ENCODE measurements at regions not wholly inside any gene's neighbourhood (a gene's known extent, or its start where the extent isn't known, plus 50 kb on each side); places are given as distances from the start of the nearest gene placed in this dataset.

DNA sequence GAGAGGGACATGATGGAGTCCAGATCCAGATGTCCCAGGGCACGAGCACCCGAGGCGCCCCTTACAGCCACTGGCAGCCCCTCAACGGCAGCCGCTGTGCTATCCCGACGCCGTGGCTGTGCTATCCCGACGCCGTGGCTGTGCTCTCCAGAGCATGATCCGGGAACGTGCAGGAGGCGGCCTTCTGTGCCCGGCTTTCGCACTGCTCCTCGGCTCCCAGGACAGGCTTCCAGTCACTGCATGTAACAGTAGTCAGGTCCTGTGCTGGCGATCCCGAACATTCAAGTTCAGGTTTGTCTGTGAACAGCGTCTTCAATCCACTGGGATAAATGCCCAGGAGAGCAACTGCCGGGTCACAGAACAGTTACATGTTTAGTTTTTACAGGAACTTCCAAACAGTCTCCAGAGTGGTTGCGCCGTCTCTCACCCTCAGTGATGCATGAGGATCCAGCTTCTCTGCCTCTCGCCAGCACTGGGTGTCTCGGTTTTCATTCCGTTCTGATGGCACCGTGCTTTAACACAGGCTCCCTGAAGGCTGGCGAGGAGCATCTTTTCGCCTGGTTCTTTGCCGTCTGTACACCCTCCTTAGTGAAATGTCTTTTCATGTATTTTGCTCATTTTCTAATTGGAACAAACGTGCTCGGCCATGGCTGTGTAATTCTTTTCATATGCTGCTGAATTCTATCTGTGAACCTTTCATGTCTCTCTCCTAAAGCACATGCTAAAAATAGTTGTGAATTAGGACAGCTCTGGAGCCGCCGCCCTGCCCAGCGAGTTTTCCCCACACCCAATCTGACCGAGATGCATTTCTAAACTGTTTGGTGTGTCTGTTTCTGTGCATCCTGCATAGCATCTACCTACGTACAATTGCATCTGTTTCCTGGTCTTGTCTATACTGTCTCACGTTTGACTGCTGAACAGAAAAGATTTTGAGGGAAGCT is 72.6 kb upstream of the METRNL start:
- no peak overlapping the region for H3K27ac Mint-ChIP-seq (ENCODE audit: unreplicated experiment)
- peaks cover 12% of the 10 kb centered on the region for H3K36me3 Mint-ChIP-seq (ENCODE audit: low read depth)
- H3K27me3 Mint-ChIP-seq (ENCODE audit: low read depth) = no peaks in the 10 kb centered on the region
- DNase-seq (ENCODE audit: low read depth, low spot score) = no peak
- no peak for TF ChIP-seq CTCF (conservative IDR thresholded peaks at IDR 0.05)
- no peaks in the 10 kb centered on the region for H3K4me1 Mint-ChIP-seq
- H3K9me3 Mint-ChIP-seq = no peaks in the 10 kb centered on the region
- H3K4me3 Mint-ChIP-seq = no peak overlapping the region

GRCh38 chr17:83007504-83008185 is 71.8 kb upstream of the METRNL start:
- H3K4me1 Mint-ChIP-seq = no peaks in the 10 kb centered on the region
- no peak for DNase-seq (ENCODE audit: low read depth, low spot score)
- H3K4me3 Mint-ChIP-seq = no peak overlapping the region
- no peaks in the 10 kb centered on the region for H3K9me3 Mint-ChIP-seq
- peaks cover 12% of the 10 kb centered on the region for H3K36me3 Mint-ChIP-seq (ENCODE audit: low read depth)
- H3K27me3 Mint-ChIP-seq (ENCODE audit: low read depth) = no peaks in the 10 kb centered on the region
- H3K27ac Mint-ChIP-seq (ENCODE audit: unreplicated experiment) = no peak overlapping the region
- no peak for TF ChIP-seq CTCF (conservative IDR thresholded peaks at IDR 0.05)

- no peak for TF ChIP-seq CTCF (conservative IDR thresholded peaks at IDR 0.05)
- no peaks in the 10 kb centered on the region for H3K4me1 Mint-ChIP-seq
- DNase-seq (ENCODE audit: low read depth, low spot score) = no peak
- no peak overlapping the region for H3K27ac Mint-ChIP-seq (ENCODE audit: unreplicated experiment)
- no peaks in the 10 kb centered on the region for H3K9me3 Mint-ChIP-seq
- H3K27me3 Mint-ChIP-seq (ENCODE audit: low read depth) = no peaks in the 10 kb centered on the region
- H3K4me3 Mint-ChIP-seq = no peak overlapping the region
- peaks cover 12% of the 10 kb centered on the region for H3K36me3 Mint-ChIP-seq (ENCODE audit: low read depth)
These were observed 71.3 kb upstream of the METRNL start for GRCh38 chr17:83008186-83008510.

- H3K27ac Mint-ChIP-seq (ENCODE audit: unreplicated experiment) = no peak overlapping the region
- H3K4me3 Mint-ChIP-seq = no peak overlapping the region
- DNase-seq (ENCODE audit: low read depth, low spot score) = no peak
- no peaks in the 10 kb centered on the region for H3K9me3 Mint-ChIP-seq
- H3K27me3 Mint-ChIP-seq (ENCODE audit: low read depth) = no peaks in the 10 kb centered on the region
- H3K4me1 Mint-ChIP-seq = no peaks in the 10 kb centered on the region
- no peak for TF ChIP-seq CTCF (conservative IDR thresholded peaks at IDR 0.05)
- peaks cover 12% of the 10 kb centered on the region for H3K36me3 Mint-ChIP-seq (ENCODE audit: low read depth)
These were observed 70.9 kb upstream of the METRNL start for GRCh38 chr17:83008526-83008925.

DNA sequence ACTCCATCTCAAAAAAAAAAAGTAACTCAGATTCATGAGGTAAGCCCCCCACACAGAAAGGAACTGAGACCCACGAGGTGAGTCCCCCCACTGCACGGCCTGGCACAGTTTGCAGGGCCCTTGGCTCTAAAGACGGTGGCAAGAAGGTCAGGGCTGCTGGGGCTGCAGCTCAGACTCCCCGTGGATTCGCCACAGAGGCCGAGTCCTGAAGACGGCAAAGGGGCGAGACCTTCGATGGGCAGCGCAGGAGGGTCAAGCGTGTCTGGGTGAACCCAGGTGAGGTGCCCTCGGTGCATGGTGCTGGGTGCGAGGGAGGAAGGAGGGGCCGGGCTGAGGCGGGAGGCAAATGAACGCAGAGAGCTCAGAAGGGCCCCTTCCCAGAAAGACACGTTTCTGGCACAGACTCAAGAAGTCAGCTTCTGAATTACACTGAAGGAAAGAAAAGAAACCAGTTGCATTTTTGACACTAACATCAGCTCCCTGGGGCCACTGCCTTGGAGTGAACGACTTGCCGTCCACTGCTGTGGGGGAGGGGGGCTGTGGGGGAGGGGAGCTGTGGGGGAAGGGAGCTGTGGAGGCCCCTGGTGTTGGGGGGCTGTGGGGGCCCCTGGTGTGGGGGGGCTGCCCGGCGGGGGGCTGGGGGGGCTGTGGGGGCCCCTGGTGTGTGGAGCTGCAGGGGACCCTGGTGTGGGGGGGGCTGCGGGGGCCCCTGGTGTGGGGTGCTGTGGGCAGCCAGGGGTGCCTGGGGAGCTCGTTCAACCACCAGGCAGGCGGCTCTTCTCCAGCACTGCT is 69.8 kb upstream of the METRNL start:
- no peak for TF ChIP-seq CTCF (conservative IDR thresholded peaks at IDR 0.05)
- H3K4me1 Mint-ChIP-seq = no peaks in the 10 kb centered on the region
- DNase-seq (ENCODE audit: low read depth, low spot score) = no peak
- peaks cover 12% of the 10 kb centered on the region for H3K36me3 Mint-ChIP-seq (ENCODE audit: low read depth)
- no peak overlapping the region for H3K27ac Mint-ChIP-seq (ENCODE audit: unreplicated experiment)
- no peak overlapping the region for H3K4me3 Mint-ChIP-seq
- no peaks in the 10 kb centered on the region for H3K9me3 Mint-ChIP-seq
- H3K27me3 Mint-ChIP-seq (ENCODE audit: low read depth) = no peaks in the 10 kb centered on the region

Measured in neural crest cell (in vitro differentiated cells).